ENCODE measurements at regions not wholly inside any gene's neighbourhood (a gene's known extent, or its start where the extent isn't known, plus 50 kb on each side); places are given as distances from the start of the nearest gene placed in this dataset.

DNA sequence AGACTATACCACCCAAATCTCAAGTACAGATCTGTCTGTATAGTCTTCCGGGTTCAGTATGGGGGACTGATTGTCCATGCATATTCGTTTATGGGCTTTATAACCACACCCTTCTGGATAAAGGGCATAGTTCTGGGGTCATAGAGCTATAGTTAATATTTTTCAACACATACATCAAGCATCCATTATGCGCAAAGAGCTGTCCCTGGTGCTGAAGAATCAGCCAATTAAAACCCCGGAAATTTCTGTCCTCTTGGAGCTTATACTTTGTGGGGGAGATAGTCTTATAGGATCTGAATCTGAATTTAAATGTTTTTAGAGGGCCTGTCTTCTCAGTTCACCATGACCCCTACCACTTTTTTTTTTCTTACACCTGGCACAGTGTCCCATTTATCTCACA is 256.7 kb downstream of the SUDS3 start:
- in situ Hi-C loops (cut with HindIII; ENCODE audit: low sequenced_read_pairs): no loop called here

DNA sequence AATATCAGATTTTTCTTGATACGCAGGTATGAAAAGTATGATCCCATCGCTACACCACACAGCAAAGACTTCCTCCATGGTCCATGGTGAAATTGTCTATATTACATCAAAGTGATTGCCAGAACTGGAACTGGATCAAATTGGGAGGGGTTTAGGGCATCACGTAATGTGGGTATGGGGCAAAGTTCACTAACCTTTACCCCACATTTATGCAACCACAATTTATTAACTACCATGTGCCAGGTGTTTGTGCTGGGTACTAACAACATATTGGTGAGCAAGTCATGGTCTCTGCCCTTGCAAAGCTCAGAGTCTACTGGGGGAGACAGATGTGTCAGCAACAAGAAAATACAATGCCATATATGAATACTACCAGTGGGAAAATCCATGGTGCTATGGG is 258.9 kb downstream of the SUDS3 start:
- in situ Hi-C loops (cut with HindIII; ENCODE audit: low sequenced_read_pairs): no loop called here
- DNase-seq (ENCODE audit: low read depth, low spot score): no peak
- H3K4me3 ChIP-seq (ENCODE audit: low read depth, low read length): no peak overlapping the region
- TF ChIP-seq, protein P1, sequence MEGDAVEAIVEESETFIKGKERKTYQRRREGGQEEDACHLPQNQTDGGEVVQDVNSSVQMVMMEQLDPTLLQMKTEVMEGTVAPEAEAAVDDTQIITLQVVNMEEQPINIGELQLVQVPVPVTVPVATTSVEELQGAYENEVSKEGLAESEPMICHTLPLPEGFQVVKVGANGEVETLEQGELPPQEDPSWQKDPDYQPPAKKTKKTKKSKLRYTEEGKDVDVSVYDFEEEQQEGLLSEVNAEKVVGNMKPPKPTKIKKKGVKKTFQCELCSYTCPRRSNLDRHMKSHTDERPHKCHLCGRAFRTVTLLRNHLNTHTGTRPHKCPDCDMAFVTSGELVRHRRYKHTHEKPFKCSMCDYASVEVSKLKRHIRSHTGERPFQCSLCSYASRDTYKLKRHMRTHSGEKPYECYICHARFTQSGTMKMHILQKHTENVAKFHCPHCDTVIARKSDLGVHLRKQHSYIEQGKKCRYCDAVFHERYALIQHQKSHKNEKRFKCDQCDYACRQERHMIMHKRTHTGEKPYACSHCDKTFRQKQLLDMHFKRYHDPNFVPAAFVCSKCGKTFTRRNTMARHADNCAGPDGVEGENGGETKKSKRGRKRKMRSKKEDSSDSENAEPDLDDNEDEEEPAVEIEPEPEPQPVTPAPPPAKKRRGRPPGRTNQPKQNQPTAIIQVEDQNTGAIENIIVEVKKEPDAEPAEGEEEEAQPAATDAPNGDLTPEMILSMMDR (IDR thresholded peaks at IDR 0.05; ENCODE audit: low read depth, low read length): no peak

More for the DNA sequence above, 256.7 kb downstream of the SUDS3 start:
- no peak overlapping the region for H3K4me3 ChIP-seq (ENCODE audit: low read depth, low read length)
- TF ChIP-seq, protein P1 (IDR thresholded peaks at IDR 0.05; ENCODE audit: low read depth, low read length): no peak
- no peak for DNase-seq (ENCODE audit: low read depth, low spot score)

DNA sequence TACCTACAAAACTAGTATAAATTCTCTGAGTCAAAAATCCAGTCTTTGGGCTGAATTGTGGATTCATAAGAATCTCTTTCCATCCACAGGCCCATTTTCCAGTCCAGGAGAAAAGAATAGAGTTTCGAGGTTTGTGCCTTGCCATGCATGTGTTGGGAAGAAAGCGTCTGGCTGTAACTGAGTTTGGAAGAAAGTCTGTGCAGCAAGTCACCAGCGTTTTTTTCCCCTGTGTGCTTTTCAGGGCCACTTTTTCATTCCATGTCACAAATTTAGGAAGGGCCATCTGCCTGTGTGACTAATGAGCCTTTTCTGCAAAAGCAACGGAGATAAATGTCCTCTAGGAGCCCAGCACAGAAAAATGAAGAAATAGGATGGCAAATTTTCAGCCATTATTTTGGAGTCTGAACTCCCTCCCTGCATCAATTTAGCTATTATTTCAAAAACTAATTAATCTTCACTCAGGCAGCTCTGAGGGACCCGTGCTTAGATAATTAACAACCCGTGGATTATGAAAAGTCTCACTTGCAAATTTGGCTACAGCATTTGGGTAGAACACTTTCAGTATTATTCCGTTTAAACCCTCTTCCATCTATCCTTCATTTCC is 261.5 kb downstream of the SUDS3 start:
- no peak overlapping the region for H3K4me3 ChIP-seq (ENCODE audit: low read depth, low read length)
- DNase-seq (ENCODE audit: low read depth, low spot score): no peak
- TF ChIP-seq, protein P1 (IDR thresholded peaks at IDR 0.05; ENCODE audit: low read depth, low read length): no peak
- in situ Hi-C loops (cut with HindIII; ENCODE audit: low sequenced_read_pairs): no loop called here

DNA sequence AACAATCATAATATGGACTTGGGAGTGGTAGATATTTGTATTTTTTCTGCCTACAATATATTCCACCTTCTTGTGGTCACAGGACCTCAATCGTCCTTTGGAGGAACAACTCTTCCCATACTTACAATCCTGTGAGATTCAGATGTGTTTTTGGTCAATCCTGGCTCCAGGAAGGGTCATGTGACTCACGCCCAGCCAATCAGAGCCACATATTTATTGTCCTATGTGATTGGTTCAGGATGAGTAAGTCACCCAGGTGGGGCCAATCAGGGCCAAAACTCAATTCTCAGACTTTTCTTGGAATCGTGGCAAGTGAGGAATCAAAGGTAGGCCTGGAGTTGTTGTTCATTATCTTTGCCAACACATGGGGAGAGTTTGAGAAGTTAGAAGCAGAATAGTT is 264.9 kb downstream of the SUDS3 start:
- H3K4me3 ChIP-seq (ENCODE audit: low read depth, low read length): no peak overlapping the region
- in situ Hi-C loops (cut with HindIII; ENCODE audit: low sequenced_read_pairs): no loop called here
- no peak for DNase-seq (ENCODE audit: low read depth, low spot score)
- TF ChIP-seq, protein P1 (IDR thresholded peaks at IDR 0.05; ENCODE audit: low read depth, low read length): no peak

DNA sequence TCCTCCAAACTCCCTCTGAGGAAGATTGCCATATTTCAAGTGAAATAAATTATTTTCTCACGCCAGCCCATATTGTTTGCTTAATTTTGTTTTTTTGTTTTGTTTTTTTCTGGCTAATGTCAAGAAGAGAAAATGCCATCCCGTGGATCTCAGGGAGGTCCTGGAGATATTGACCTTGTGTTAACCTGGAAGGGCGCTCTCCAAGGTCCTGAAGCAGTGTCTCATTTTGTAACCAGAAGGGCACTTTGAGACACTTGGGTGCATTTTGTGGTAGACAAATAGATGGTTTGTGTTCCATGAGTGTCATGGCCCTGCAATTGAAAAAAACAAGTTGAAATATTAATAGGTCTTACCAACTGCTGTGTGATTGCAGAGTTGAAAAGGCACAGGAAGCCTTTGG is 268.9 kb downstream of the SUDS3 start:
- TF ChIP-seq, protein P1 (IDR thresholded peaks at IDR 0.05; ENCODE audit: low read depth, low read length): no peak
- DNase-seq (ENCODE audit: low read depth, low spot score): no peak

DNA sequence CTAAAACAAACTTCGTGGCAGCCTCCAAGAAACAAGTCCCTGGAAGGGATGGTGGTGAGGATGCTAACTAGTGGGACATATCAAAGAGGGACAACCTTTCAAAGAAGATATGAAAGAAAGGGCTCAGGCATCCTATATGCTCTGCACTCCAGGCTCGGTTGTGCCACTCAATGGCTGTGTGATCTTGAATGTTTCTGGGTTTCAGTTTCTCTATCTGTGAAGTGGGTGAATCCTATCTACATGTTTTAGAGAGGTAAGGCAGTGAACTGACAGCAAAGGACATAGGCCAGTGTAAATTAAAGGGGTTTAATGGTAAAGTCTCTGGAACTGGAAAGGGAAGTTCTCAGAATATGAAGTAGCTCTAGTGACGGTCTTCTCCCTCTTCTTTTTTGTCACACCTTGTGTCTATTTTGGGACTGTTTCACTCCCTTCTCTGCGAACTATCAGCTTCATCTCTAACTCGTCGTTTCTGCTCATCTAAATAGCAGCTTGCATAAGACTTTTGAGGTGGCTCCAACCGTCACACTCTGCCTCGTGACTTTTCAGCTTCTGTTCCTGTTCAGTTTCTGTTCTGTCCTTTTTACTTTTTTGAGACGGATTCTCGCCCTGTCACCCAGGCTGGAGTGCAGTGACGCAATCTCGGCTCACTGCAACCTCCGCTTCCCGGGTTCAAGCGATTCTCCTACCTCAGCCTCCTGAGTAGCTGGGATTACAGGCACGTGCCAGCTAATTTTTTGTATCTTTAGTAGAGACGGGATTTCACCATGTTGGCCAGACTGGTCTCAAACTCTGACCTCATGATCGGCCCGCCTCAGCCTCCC is 273.6 kb downstream of the SUDS3 start:
- no peak overlapping the region for H3K4me3 ChIP-seq (ENCODE audit: low read depth, low read length)
- TF ChIP-seq, protein P1 (IDR thresholded peaks at IDR 0.05; ENCODE audit: low read depth, low read length): no peak
- DNase-seq (ENCODE audit: low read depth, low spot score): no peak
- in situ Hi-C loops (cut with HindIII; ENCODE audit: low sequenced_read_pairs): no loop called here

More for the DNA sequence above, 268.9 kb downstream of the SUDS3 start:
- H3K4me3 ChIP-seq (ENCODE audit: low read depth, low read length): no peak overlapping the region
- in situ Hi-C loops (cut with HindIII; ENCODE audit: low sequenced_read_pairs): no loop called here

Data from astrocyte of the spinal cord (primary cell).